IMR-90 (cell line): ENCODE measurements at regions not wholly inside any gene's neighbourhood (a gene's known extent, or its start where the extent isn't known, plus 50 kb on each side); places are given as distances from the start of the nearest gene placed in this dataset.

ENCODE experiments used
- MAZ ChIP-seq: IDR thresholded peaks from 2 replicates; pipeline ENCODE4 v1.6.1; 2012; ENCODE audit warnings: low read depth, mild to moderate bottlenecking, low read length, improper control_type of control experiment, moderate library complexity, borderline replicate concordance
- POLR2A ChIP-seq: IDR thresholded peaks from 2 replicates; pipeline ENCODE4 v1.6.1; 2012; ENCODE audit warnings: mild to moderate bottlenecking, low read depth, low read length
- RAD21 ChIP-seq: IDR thresholded peaks from 2 replicates; pipeline ENCODE4 v1.6.1; 2012; ENCODE audit warnings: low read length, improper control_type of control experiment
- RCOR1 ChIP-seq: IDR thresholded peaks from 2 replicates; pipeline ENCODE4 v1.6.1; 2012; ENCODE audit warnings: mild to moderate bottlenecking, low read length, improper control_type of control experiment; ENCODE audit not compliant: insufficient replicate concordance
- RFX5 ChIP-seq: IDR thresholded peaks from 2 replicates; pipeline ENCODE4 v1.8.0; 2012; ENCODE audit warnings: low read depth, mild to moderate bottlenecking, low read length, moderate library complexity
- TF ChIP-seq, protein P1 (sequence below): conservative IDR thresholded peaks from 2 replicates; pipeline ENCODE4 v1.5.1; 2012; ENCODE audit warnings: mild to moderate bottlenecking, low read depth, low read length, improper control_type of control experiment

- TF ChIP-seq, protein P1, sequence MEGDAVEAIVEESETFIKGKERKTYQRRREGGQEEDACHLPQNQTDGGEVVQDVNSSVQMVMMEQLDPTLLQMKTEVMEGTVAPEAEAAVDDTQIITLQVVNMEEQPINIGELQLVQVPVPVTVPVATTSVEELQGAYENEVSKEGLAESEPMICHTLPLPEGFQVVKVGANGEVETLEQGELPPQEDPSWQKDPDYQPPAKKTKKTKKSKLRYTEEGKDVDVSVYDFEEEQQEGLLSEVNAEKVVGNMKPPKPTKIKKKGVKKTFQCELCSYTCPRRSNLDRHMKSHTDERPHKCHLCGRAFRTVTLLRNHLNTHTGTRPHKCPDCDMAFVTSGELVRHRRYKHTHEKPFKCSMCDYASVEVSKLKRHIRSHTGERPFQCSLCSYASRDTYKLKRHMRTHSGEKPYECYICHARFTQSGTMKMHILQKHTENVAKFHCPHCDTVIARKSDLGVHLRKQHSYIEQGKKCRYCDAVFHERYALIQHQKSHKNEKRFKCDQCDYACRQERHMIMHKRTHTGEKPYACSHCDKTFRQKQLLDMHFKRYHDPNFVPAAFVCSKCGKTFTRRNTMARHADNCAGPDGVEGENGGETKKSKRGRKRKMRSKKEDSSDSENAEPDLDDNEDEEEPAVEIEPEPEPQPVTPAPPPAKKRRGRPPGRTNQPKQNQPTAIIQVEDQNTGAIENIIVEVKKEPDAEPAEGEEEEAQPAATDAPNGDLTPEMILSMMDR: no peak
- TF ChIP-seq RFX5: no peak
- no peak for TF ChIP-seq RAD21
- TF ChIP-seq RCOR1: no peak
- no peak for TF ChIP-seq MAZ
- no peak for TF ChIP-seq POLR2A
Measured at GRCh38 chr11:134575504-134576230, 163.6 kb upstream of the B3GAT1 start.
